ENCODE measurements at regions not wholly inside any gene's neighbourhood (a gene's known extent, or its start where the extent isn't known, plus 50 kb on each side); places are given as distances from the start of the nearest gene placed in this dataset.
"Not testable (repeated sequence)": the region's sequence is repeated elsewhere in the genome, so short reads cannot be mapped to it uniquely, and the experiment has no call there.

GRCh38 chr10:131578472-131578970, 267.0 kb upstream of the TCERG1L start:
- TF ChIP-seq CTCF (IDR thresholded peaks at IDR 0.05) (no peak), POLR2A (IDR thresholded peaks at IDR 0.05) (no peak), POLR2AphosphoS5 (IDR thresholded peaks at IDR 0.05) (no peak)
- Histone ChIP-seq H3K27ac (no peak overlapping the region), H3K9me3 (no peaks in the 10 kb centered on the region), H3K27me3 (peaks cover 0 to 12% of the 10 kb centered on the region in 2 donors), H3K4me3 (no peak overlapping the region), H3K36me3 (no peaks in the 10 kb centered on the region), H3K4me1 (no peaks in the 10 kb centered on the region)
- DNase-seq (ENCODE audit: low spot score in 2 of 2): no peak
- intact Hi-C loops (cut with DNase I; ENCODE audit: low total_unique reads): no loop called here

- H3K27me3 ChIP-seq: peaks cover 0 to 3% of the 10 kb centered on the region in 2 donors
- no peak overlapping the region for H3K27ac ChIP-seq
- no peak overlapping the region for H3K4me3 ChIP-seq
- H3K9me3 ChIP-seq: no peaks in the 10 kb centered on the region
- TF ChIP-seq CTCF (IDR thresholded peaks at IDR 0.05) (no peak), POLR2A (IDR thresholded peaks at IDR 0.05) (no peak), POLR2AphosphoS5 (IDR thresholded peaks at IDR 0.05) (no peak)
- H3K36me3 ChIP-seq: no peaks in the 10 kb centered on the region
- no peak for DNase-seq (ENCODE audit: low spot score in 2 of 2)
- H3K4me1 ChIP-seq: no peaks in the 10 kb centered on the region
- intact Hi-C loops (cut with DNase I; ENCODE audit: low total_unique reads): no loop called here
Observed at GRCh38 chr10:131579251-131580071, 267.9 kb upstream of the TCERG1L start.

- H3K27ac ChIP-seq: no peak overlapping the region
- no peaks in the 10 kb centered on the region for H3K27me3 ChIP-seq
- TF ChIP-seq POLR2AphosphoS5 (IDR thresholded peaks at IDR 0.05) (no peak), POLR2A (IDR thresholded peaks at IDR 0.05) (no peak)
- peak in 1 of 2 donors; percentile 5 for DNase-seq (ENCODE audit: low spot score in 2 of 2)
- intact Hi-C loops (cut with DNase I; ENCODE audit: low total_unique reads): no loop called here
- H3K36me3 ChIP-seq: no peaks in the 10 kb centered on the region
- H3K9me3 ChIP-seq: no peaks in the 10 kb centered on the region
- no peak overlapping the region for H3K4me3 ChIP-seq
- no peaks in the 10 kb centered on the region for H3K4me1 ChIP-seq
Observed at GRCh38 chr10:131580076-131580652, 268.6 kb upstream of the TCERG1L start.

GRCh38 chr10:131580674-131581073, 269.2 kb upstream of the TCERG1L start:
- intact Hi-C loops (cut with DNase I; ENCODE audit: low total_unique reads): no loop called here
- Histone ChIP-seq H3K36me3 (no peaks in the 10 kb centered on the region), H3K4me3 (no peak overlapping the region), H3K27me3 (no peaks in the 10 kb centered on the region), H3K27ac (no peak overlapping the region), H3K4me1 (no peaks in the 10 kb centered on the region), H3K9me3 (no peaks in the 10 kb centered on the region)
- TF ChIP-seq POLR2A (IDR thresholded peaks at IDR 0.05) (no peak), POLR2AphosphoS5 (IDR thresholded peaks at IDR 0.05) (no peak)
- DNase-seq (ENCODE audit: low spot score in 2 of 2): no peak

- H3K4me1 ChIP-seq; H3K27me3 ChIP-seq; H3K27ac ChIP-seq; intact Hi-C loops (cut with DNase I; ENCODE audit: low total_unique reads); H3K36me3 ChIP-seq; H3K9me3 ChIP-seq; H3K4me3 ChIP-seq: not testable (repeated sequence)
- DNase-seq (ENCODE audit: low spot score in 2 of 2): peak in 1 of 2 donors; percentile 46
Observed at GRCh38 chr10:131581547-131581946, 270.0 kb upstream of the TCERG1L start.

- intact Hi-C loops (cut with DNase I; ENCODE audit: low total_unique reads): no loop called here
- Histone ChIP-seq H3K9me3 (peaks cover 0 to 3% of the 10 kb centered on the region in 2 donors), H3K4me1 (no peaks in the 10 kb centered on the region), H3K27ac (no peak overlapping the region), H3K4me3 (no peak overlapping the region), H3K27me3 (peaks cover 0 to 14% of the 10 kb centered on the region in 2 donors), H3K36me3 (no peaks in the 10 kb centered on the region)
- no peak for TF ChIP-seq POLR2AphosphoS5 (IDR thresholded peaks at IDR 0.05)
- no peak for TF ChIP-seq POLR2A (IDR thresholded peaks at IDR 0.05)
- no peak for TF ChIP-seq CTCF (IDR thresholded peaks at IDR 0.05)
- peak in 1 of 2 donors; percentile 37 for DNase-seq (ENCODE audit: low spot score in 2 of 2)
Observed at GRCh38 chr10:131584287-131584686, 272.8 kb upstream of the TCERG1L start.
